ACHN (cell line): ENCODE measurements at regions not wholly inside any gene's neighbourhood (a gene's known extent, or its start where the extent isn't known, plus 50 kb on each side); places are given as distances from the start of the nearest gene placed in this dataset.

Experiments used
- DNase-seq: peaks from one replicate; pipeline ENCODE4 v3.0.0-alpha.2; 2015
- in situ Hi-C: cut with HindIII; loops from 2 replicates; pipeline ENCODE4 v1.10.0; 2017; ENCODE audit warnings: low sequenced_read_pairs, low pct_ligation_motif_present, low pct_unique_long_range_greater_than_20kb

DNA sequence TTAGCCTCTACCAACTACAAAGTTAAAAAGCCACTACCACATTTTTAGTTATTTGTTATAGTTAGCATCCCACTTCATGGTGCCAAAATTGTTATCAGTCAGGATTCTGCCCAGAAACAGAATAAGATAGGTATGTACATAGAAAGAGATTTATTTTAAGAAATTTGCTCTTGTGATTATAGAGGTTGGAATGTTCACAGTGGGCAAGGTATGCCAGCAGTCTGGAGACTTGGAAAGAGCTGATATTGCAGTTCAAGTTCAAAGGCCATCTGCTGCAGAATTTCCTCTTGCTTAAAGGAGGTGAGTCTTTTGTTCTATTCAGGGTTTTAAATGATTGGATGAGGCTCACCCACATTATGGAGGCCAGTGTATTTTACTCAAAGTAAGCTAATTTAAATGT is 143.8 kb upstream of the POU1F1 start:
- in situ Hi-C loops = no loop called here
- DNase-seq = no peak

DNA sequence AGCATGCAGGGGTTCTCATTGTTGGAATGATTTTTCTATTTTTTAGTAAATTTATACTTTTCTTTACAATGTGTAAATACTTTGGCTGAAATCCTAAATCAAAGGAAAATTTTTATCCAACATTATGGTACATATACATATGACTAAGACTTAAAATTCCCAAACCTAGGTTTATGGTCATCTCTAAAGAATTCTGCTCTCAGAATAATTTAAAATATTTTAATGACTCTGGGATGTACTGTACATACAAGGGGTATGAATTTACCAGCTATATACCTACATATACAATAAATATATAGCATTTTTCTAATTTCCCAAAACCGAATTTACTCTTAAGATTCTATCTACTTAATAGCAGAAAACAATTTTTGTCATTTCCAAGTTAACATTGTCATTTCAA is 137.9 kb upstream of the POU1F1 start:
- in situ Hi-C loops = no loop called here

DNA sequence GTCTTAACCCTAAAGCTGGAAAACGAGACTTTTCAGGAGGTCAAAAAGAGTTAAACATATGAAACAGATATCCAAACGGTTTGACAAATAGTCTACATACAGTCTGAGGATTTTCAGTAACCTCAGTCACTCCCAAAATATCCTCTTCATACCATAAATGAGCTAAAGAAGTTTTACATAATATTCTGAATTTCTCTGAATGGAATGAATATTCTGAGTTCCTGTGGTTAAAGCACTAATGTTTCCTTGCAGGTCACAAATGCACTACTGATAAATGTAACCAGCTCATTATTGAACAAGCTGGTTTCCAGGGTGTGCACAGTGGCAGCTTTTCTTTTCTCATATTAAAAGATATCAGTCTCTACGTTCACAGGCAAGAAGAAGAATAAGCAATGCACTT is 137.4 kb upstream of the POU1F1 start:
- in situ Hi-C loops = no loop called here
- no peak for DNase-seq

More for the DNA sequence above, 137.9 kb upstream of the POU1F1 start:
- no peak for DNase-seq

DNA sequence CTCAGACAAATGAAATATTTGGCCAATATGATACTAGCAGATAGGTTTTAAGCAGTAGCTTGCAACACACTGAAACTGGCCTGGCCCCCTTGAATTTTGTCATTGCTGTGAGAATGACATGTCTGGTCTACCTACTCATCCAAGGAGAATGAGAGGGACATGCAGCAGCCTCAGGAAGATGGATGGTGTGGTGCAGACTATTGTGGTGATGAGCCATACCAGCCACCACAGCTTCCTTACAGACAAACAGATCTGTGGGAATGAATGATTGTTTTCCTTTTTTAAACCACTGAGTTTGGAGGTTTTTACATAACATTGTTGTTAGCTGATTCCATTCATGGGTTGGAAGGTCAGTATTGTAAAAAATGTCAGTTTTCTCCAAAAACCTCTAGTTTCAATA is 133.7 kb upstream of the POU1F1 start:
- in situ Hi-C loops = no loop called here
- DNase-seq = no peak

DNA sequence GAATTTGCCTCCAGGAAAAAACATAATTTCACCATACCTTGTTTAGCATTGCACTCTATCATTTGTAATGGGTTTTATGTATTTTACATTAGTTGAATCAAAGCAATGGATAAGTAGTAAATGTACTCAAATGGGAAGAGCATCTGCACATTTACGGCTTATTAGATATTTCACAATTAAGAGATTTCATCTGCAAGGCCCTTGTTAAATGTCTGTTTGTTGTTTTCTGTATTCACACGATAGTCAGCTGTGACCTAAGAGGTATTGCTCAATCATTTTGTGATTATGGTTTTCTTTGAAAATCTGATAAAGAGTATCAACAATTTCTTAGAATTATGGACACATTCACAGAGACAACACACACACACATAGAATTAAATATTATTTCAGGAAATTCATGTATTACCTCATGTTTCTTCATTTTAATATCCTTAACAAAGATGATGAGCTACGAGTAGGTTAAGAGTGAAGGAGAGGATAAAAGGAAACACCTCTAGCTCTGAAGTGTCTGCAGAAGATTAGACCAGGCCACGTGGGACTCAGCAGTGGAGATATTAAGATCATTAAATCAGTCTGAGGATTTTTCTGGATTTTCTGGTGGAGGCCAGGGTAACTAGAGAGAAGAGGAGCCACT is 121.9 kb upstream of the POU1F1 start:
- DNase-seq = no peak
- in situ Hi-C loops = no loop called here

DNA sequence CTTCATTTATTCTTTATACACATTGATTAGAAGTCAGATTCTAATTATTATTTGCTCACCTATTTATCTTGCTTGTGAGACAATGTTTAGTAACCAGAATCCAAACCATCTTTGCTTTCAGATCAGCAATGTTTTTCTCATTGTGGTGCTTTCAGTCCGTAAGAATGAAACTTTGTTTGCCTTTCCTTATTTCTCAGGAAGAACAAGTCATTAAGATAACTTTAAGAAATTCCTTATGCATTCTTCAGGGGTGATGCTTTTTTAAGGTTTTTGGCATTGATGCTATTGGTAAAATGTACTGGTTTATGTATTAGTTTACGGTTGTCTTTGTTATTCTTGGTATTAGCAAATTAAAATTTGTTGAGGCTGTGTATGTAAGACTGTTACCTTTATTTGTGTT is 120.8 kb upstream of the POU1F1 start:
- in situ Hi-C loops = no loop called here

DNA sequence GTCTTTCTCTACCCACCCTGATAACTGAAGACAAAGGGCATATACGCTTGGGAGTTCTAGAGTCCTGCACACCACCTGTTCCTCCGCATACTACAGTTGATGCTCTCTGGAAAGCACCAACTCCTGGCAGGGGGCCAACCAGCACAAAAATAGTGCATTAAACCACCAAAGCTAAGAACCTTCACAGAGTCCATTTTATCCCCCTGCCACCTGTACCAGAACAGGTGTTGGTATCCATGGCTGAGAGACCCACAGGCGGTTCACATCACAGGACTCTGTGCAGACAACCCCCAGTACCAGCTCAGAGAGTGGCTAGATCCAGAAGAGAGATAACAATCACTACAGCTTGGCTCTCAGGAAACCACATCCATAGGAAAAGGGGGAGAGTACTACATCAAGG is 114.4 kb upstream of the POU1F1 start:
- in situ Hi-C loops = no loop called here
- no peak for DNase-seq

More for the DNA sequence above, 120.8 kb upstream of the POU1F1 start:
- DNase-seq = no peak

DNA sequence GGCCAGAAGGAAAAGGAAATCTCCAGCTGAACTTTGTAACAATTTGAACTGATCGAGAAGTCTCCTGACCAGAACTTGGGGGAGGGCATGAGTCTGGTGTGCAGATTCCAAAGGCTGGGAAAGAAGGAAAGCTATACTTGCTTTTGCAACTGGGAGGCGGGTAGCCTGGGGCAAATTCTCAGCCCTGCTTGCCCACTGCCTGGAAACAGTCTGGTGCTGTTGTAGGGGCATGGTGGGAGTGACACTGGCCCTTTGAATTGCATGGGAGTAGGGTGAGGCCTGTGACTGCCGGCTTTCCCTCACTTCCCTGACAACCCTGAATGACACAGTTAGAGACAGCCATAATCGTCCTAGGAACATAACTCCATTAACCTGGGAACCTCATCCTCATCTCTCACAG is 114.0 kb upstream of the POU1F1 start:
- in situ Hi-C loops = no loop called here
- DNase-seq = no peak

DNA sequence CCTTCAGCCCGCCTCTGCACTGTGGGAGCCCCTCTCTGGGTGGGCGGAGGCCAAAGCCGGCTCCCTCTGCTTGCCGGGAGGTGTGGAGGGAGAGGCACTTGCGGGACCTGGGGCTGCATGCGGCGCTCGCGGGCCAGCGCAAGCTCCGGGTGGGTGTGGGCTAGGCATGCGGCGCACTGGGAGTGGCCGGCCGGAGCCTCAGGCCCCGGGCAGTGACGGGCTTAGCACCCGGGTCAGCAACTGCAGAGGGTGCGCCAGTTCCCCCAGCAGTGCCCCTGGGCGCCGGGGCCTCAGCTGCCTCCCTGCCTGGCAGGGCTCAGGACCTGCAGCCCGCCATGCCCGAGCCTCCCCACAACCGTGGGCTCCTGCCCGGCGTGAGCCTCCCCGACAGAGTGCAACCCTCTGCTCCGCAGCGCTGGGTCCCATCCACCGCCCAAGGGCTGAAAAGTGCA is 98.9 kb upstream of the POU1F1 start:
- in situ Hi-C loops = no loop called here
- no peak for DNase-seq

DNA sequence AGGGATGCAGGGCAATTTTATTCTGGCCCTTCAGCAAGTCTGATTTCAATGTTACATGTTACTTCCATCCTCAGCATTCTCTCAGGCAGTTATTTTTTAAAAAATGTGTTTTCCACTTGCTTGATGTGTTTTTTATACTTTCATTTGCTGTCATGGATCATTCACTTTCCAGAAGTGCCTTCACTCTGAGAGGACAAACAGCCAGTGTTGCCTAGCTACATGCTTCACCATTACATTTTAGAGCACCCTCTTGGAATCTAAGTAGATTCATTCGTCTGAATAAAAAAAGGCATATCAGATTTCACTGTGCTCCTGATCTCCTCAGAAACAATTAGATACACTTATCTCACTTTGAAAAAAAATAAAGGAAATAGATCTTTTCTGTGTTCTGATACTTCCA is 93.6 kb upstream of the POU1F1 start:
- no peak for DNase-seq
- in situ Hi-C loops = no loop called here

DNA sequence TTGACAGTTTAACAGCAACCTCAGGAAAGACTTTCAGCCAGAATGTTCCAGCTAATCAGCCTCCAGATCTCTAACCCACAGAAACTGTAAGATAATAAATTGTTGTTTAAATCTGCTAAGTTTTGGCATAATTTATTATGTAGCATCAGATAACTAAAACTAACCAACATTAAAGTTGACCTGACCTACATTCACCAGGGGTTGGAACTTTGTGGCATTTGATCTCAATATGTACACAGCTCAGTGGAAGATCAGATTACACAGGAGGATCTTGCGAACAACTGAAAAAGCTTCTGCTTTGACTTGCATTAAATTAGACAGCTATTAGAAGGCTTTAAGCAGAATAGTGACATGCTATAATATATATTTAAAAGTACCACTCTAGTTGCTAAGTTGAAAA is 91.4 kb upstream of the POU1F1 start:
- in situ Hi-C loops = no loop called here
- DNase-seq = no peak

DNA sequence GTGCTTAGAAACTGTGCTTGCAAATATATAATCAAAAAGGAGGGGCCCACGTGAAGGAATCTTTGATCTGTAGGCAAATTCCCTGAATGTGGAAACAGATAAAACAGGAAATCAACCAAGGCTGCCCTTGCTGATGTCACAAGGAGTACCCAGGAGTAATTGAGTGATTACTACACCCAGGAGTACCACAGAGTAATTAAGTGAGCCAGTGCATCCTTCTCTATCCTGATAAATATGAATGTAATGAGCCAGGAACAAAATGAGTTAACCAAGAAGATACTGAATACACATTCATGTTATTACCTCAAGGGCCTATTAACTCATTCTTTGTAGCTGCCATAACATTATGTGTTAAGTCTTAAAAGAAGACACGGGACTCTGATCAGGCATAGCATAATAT is 87.3 kb upstream of the POU1F1 start:
- in situ Hi-C loops = no loop called here
- DNase-seq = no peak

DNA sequence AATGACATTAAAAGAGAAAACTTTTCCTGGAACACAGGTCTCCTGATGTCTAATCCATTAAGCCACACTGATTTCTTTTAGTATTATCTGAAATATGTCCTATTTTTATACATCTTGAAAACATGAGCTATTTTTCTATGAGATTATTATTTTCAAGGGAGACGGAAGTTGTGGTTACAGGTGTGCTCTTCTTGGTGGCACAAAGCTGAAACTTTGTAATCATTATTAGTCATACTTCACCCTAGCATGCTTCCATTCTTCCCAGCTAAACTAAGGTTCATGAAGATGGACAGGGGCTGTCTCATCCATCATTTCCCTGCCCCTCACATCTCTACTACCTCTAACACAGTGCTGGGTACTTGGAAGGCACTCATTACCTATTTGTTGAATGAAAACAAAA is 85.6 kb upstream of the POU1F1 start:
- no peak for DNase-seq
- in situ Hi-C loops = no loop called here

DNA sequence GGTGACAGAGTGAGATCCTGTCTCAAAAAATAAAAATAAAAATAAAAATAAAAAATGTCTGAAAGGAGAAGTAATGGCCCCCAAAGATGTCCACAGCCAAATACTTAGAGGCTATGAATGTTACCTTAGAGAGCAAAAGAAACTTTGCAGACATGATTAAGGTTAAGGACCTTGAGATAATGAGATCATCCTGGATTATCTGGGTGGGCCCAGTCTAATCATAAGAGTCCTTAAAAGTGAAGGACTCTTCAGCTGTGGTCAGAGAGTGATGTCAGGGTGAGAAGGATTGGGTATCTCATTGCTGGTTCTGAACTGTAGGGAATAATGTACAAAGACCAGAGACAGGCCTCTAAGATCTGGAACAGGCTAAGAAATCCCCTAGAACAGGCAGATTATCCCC is 84.9 kb upstream of the POU1F1 start:
- no peak for DNase-seq
- in situ Hi-C loops = no loop called here

DNA sequence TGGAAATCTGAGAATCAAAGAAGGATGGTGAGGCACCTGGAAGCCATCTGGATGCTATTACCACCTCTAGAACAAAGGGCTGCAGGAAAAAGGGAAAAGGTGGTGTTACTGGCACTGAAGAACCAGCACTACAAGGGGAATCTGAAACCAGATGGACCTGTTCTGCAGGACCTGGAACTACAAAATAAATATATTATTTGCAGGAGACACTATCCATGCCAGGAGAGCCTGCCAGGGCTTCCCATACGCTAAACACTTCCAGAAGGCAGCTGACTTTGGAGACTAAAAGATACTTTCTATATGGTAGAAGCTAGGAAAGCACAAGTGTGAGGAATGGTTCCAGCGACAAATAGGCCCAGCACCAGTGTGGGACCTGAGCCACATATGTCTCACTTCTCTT is 83.4 kb upstream of the POU1F1 start:
- no peak for DNase-seq
- in situ Hi-C loops = no loop called here

DNA sequence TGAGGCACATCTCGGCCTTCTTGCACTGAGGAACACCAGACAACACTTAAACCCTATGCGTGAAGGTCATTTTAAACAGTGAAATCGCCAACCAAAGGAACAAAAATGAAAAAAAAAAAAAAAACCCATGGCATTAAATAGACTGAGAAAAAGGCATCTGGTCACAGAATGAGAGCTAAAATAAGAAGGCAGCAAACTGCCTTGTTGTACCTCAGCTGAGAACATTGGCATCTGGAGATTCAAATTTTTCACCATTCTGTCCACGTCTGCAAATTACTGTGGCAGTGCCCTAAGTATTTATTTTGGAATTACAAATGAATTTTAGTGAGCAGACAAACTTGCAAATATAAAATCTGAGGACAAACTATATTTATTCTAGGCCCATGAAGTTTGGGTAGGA is 82.6 kb upstream of the POU1F1 start:
- DNase-seq = no peak
- in situ Hi-C loops = no loop called here

DNA sequence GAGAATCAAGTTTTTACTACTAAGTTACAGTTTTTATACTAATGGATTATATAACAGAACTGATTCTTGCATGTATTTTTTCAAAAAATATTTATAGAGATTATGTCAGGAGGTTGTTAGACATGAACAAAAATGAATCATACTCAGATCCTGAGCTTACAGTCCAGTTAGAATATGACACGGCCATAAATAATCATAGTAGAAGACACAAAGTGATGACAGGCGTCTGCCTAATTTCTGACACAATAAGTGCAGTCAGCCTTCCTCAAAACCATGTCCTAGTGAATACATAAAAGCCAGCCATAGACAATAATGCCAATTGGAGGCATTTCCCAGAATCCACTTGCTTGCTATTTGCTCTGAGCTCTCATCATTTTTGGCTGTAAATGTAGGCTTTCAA is 81.7 kb upstream of the POU1F1 start:
- DNase-seq = no peak
- in situ Hi-C loops = no loop called here

DNA sequence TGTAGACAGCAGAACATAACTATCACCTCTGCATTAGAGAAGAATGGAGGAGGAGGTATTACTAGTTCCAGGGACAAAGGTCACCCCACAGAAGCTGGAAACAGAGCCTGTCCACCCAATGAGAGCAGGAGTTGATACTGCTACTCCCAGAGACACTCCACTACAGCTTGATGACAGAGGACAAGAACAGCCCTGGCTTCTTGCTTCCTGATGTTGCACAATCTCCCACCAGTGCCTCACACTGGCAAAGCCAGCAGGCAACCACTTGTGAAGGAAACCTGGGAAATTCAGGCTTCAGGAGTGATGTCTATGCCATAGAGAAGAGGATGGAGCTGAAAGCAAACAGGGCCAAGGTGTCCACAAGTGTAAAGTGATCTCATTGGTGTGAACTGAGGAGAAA is 78.0 kb upstream of the POU1F1 start:
- in situ Hi-C loops = no loop called here

DNA sequence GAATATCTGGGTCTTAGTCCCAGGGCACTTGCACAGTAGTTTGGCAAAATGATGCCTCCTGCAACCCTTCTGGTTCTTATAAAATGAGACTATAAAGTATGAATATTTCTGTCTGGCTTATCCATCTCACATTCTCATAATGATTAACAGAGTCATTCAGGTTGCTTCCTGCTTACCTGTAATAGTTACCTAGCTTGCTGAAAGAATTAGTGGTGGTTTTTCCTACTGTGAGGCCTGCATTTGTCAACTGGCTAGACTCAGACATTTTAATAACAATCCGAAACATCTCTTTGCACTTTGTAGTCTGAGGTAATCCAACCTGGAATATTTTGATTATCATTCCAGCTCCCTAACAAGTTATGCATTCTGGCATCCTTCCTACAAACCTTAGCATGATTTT is 75.6 kb upstream of the POU1F1 start:
- in situ Hi-C loops = no loop called here
- no peak for DNase-seq

More for the DNA sequence above, 78.0 kb upstream of the POU1F1 start:
- DNase-seq = no peak

DNA sequence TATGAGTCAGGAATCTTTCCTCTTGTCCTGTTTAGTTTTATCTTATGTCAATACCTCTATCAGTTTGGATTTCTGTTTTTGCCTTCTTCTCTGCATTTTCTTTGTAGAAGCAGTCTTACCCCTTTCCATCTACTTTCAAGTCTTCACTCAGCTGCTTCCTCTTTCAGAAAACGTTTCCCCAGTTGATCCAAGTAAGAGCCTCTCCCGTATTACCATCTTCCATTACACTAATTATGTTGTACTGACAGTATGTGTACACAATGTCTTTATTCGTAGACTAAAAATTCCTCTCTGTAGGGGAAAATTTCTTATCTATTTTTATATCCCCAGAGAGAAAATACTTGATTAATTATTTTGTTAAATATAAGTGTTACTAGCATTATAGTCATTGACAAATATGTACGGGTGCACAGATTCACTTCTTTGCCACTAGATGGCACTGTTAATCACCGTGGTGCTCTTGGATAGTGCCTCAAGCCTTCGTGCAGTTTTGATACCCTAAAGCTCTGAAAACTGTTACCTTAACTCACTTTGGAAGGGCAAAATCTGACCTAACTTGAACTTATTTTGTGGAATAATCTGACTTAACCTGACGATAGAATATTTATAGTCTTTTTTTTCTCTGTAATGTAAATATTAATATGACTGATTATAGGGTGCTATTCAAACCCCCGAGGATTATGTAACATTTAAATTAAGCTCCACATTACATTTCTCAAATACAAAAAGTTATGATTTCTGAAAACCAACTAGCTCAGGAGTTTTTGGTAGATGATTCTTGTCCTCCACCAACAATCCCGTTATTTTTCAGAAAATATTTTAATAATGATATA is 74.2 kb upstream of the POU1F1 start:
- in situ Hi-C loops = no loop called here
- DNase-seq = peak; percentile 57
